GM12892 (cell line): ENCODE measurements at regions not wholly inside any gene's neighbourhood (a gene's known extent, or its start where the extent isn't known, plus 50 kb on each side); places are given as distances from the start of the nearest gene placed in this dataset.

Experiments used
- DNase-seq: peaks from one replicate; pipeline ENCODE4 v3.0.0; 2011; ENCODE audit not compliant: insufficient read length
- FAIRE-seq: peaks from 2 replicates; lab custom pipeline; 2011; peaks lifted over from hg19 to GRCh38; lab: Jason Lieb, UNC
- POLR2A ChIP-seq: IDR thresholded peaks from 2 replicates; pipeline ENCODE4 v1.6.1; 2011; ENCODE audit warnings: low read depth, low read length, control low read depth
- POLR2AphosphoS5 ChIP-seq: IDR thresholded peaks from 2 replicates; pipeline ENCODE4 v1.6.1; 2011; ENCODE audit warnings: low read depth, low read length, control low read depth
- TAF1 ChIP-seq: IDR thresholded peaks from 2 replicates; pipeline ENCODE4 v1.6.1; 2011; ENCODE audit warnings: low read depth, mild to moderate bottlenecking, control low read depth, low read length, borderline replicate concordance

- FAIRE-seq (no peak), DNase-seq (no peak)
- TF ChIP-seq POLR2A, result no peak
These were observed 52.0 kb upstream of the RPL11 start for GRCh38 chr1:23639460-23640095.

DNA sequence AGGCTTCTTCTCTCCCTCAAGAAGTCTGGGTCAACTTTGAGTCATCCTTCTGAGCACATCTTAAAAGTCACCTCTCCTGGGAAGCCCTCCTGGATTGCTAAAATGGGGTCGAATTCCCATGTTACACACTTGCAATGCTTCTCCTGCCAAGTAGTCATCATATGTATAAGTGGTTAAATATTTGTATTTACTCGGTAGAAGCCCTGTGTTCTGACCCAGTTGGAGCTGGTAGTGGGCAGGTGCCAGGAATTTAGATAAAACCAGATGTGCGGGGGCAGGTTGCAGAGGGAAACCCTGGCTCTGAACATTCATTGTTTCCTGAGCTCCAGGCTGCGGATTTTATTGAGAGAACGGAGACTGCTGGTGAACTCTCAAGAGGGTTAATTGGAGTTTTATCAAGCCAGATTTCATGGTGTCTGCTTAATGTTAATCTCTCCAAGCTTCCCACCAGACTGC, 52.8 kb upstream of the RPL11 start:
- TF ChIP-seq TAF1 (no peak), POLR2A (no peak), POLR2AphosphoS5 (no peak)
- FAIRE-seq (no peak), DNase-seq (no peak)

DNA sequence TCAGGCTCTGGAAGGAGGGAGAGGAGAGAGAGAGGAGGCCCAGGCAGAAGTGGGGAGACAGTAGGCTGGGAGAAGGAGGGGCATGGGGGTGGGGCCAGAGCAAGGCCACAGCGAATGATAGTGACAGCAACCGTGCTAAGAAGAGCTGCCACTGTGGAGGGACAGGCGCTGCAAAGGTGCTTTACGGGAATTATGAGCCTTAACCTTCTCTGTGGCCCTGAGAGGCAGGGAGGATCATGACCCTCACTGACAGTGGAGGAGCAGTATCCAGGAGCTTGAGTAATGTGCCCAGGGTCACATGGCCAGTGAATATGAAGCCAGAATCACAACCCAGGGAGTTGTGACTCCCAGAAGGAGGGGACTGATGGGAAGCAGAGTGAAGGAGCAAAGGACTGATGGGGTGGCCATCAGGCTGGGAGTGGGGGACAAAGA, 53.4 kb upstream of the RPL11 start:
- TF ChIP-seq POLR2A, result no peak
- TF ChIP-seq TAF1, result no peak
- no peak for TF ChIP-seq POLR2AphosphoS5
- DNase-seq (no peak), FAIRE-seq (no peak)

GRCh38 chr1:23636009-23636408, 55.6 kb upstream of the RPL11 start:
- TF ChIP-seq TAF1 (no peak), POLR2AphosphoS5 (no peak), POLR2A (no peak)
- FAIRE-seq, result no peak

GRCh38 chr1:23634840-23635651, 56.6 kb upstream of the RPL11 start:
- no peak for TF ChIP-seq POLR2AphosphoS5
- no peak for TF ChIP-seq POLR2A
- TF ChIP-seq TAF1, result no peak
- FAIRE-seq (peak; percentile 94), DNase-seq (peak; percentile 65)

More at GRCh38 chr1:23636009-23636408, 55.6 kb upstream of the RPL11 start:
- DNase-seq, result no peak

DNA sequence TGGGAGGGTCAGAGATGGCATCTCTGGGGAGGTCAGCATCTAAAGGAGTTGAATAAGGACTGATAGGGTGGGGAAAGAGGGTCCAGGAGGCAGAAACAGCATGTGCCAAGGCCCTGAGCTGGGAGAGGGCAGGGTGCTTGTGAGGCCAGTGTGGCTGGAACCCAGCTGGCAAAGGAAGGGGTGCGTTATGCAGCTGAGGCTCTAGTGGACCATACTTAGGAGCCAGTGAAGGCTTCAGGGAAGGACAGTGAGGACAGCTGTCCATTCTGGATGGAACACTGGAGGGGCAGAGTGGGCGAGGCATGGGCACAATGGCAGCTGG, 57.1 kb upstream of the RPL11 start:
- FAIRE-seq, result no peak
- DNase-seq, result no peak
- TF ChIP-seq POLR2A (no peak), TAF1 (no peak), POLR2AphosphoS5 (no peak)

GRCh38 chr1:23632479-23633160, 59.0 kb upstream of the RPL11 start:
- TF ChIP-seq POLR2A (no peak), TAF1 (no peak), POLR2AphosphoS5 (no peak)
- no peak for DNase-seq
- no peak for FAIRE-seq

DNA sequence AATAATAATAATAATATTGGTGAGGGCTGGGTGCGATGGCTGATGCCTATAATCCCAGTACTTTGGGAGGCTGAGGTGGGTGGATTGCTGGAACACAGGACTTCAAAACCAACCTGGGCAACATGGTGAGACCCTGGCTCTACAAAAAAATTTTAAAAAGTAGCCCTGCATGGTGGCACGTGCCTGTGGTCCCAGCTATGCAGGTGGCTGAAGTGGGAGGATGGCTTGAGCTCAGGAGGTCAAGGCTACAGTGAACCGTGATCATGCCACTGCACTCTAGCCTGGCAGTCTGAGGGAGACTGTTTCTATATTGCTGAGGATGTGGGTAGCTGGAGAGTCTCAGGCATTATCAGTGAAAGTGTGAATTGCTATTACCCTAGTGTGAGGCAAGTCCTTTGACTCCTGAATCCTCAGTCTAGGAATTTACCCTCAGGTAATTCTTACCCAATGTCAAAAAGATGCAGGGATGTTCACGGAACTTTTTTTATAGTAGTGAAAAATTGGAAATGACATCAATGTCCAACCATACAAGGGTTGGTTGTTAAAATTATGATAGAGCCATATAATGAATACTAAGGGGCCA, 61.8 kb upstream of the RPL11 start:
- TF ChIP-seq POLR2A (no peak), TAF1 (no peak), POLR2AphosphoS5 (no peak)
- DNase-seq, result no peak
- FAIRE-seq, result no peak

DNA sequence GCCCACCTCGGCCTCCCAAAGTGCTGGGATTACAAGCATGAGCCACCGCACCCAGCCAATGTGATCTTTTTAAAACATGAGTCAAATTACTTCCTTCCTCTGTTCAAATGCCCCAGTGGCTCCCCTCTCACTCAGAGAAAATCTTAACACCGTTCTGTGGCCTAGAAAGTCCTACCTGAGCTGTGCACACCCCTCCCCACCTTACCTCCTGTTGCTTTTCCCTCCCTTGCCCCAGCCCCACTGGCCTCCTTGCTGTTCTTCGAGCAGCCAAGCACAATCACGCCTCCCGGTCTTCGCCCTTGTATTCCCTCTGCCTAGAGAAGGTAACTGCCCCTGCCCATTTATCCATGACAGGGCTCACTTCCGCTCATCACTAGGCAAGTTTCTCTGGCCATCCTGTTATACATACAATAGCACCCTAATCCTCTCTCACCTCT, 62.6 kb upstream of the RPL11 start:
- DNase-seq, result no peak
- TF ChIP-seq POLR2A (no peak), TAF1 (no peak), POLR2AphosphoS5 (no peak)
- FAIRE-seq, result peak; percentile 83

DNA sequence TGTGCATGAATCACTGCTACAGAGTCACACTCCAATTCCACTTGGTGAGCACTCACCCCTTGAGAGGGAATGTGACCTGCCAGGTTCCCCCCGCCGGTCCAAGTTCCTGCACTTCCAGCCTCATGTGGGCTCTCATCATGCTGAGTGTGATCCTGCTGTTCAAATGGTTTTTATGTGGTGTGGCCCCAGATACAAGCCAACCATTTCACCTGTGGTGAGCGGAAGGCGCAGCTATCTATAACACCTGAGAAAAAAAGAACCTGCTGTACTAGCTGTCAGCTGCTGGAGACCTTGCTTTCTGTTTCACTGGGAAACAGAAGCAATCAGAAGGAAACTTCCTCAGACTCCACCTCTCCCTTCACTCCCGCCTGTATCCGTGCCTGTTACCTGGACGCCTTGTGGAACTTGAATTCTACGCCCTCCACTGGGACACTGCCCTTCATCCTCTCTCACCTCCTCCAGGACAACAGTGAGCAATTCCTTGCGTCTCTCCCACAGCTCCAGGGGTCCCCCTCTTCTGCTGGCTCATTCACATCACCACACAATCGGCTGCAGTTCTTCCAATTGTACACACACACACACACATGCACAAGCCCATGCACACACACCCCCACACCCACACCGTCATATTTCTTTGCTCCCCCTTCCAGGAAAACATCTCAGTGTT, 64.4 kb upstream of the RPL11 start:
- no peak for TF ChIP-seq POLR2AphosphoS5
- TF ChIP-seq TAF1, result no peak
- no peak for TF ChIP-seq POLR2A
- DNase-seq, result no peak
- peak; percentile 69 for FAIRE-seq

DNA sequence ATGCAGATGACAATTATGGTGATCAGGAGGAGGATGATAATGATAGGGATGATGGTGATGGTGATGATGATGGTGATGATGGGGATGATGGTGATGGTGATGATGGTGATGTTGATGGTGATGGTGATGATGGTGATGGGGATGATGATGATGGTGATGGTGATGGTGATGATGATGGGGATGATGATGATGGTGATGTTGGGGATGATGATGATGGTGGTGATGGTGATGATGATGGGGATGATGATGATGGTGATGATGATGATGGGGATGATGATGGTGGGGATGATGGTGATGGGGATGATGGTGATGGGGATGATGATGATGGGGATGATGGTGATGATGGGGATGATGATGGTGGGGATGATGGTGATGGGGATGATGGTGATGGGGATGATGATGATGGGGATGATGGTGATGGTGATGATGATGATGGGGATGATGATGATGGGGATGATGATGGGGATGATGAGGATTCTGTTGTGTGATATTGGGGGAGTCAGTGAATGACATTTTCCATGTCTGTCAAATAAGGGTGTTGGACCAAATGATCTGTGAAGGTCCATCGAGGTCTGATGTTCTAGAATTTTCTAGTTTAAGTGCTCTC, 65.6 kb upstream of the RPL11 start:
- FAIRE-seq (peak; percentile 86), DNase-seq (no peak)
- TF ChIP-seq POLR2AphosphoS5 (no peak), TAF1 (no peak), POLR2A (no peak)

DNA sequence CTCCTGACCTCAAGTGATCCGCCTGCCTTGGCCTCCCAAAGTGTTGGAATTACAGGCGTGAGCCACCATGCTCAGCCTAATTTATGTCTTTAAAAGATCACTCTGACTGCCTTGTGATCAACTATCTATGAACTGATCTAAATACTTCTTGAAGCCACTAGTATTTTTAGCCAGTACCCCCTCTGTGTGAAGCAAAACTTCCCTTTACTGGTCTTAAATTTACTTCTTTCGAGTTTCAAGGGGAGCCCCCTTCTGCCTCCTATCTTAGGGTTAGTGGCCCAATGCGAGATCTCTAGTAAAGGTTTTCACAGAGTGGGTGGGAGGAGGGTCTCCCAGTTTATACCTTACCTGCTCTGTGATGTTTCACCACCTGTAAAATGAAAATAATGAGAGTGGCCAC, 66.1 kb upstream of the RPL11 start:
- TF ChIP-seq POLR2AphosphoS5 (no peak), TAF1 (no peak), POLR2A (no peak)
- no peak for DNase-seq
- peak; percentile 14 for FAIRE-seq
